Trophoblast cell (in vitro differentiated cells and primary cell): ENCODE measurements at regions not wholly inside any gene's neighbourhood (a gene's known extent, or its start where the extent isn't known, plus 50 kb on each side); places are given as distances from the start of the nearest gene placed in this dataset.

Source experiments
- DNase-seq, 2 donors: peaks; one replicate each; pipeline ENCODE4 v3.0.0-alpha.2; 2016
- H2AFZ ChIP-seq: 2 replicates; pipeline ENCODE4 v1.6.1; 2013; ENCODE audit warnings: low read length, moderate library complexity, mild to moderate bottlenecking; ENCODE audit not compliant: insufficient read depth, poor library complexity
- H2AK5ac ChIP-seq: 2 replicates; pipeline ENCODE4 v1.6.1; 2013; ENCODE audit warnings: mild to moderate bottlenecking, low read length
- H2BK120ac ChIP-seq: 2 replicates; pipeline ENCODE4 v1.6.1; 2013; ENCODE audit warnings: low read length, mild to moderate bottlenecking, moderate library complexity; ENCODE audit not compliant: insufficient read depth, poor library complexity
- H2BK12ac ChIP-seq: 2 replicates; pipeline ENCODE4 v1.6.1; 2013; ENCODE audit warnings: mild to moderate bottlenecking, low read length, moderate library complexity
- H2BK5ac ChIP-seq: 2 replicates; pipeline ENCODE4 v1.6.1; 2013; ENCODE audit warnings: low read length, low read depth, moderate library complexity, mild to moderate bottlenecking; ENCODE audit not compliant: poor library complexity
- H3K14ac ChIP-seq: 2 replicates; pipeline ENCODE4 v1.6.1; 2013; ENCODE audit warnings: mild to moderate bottlenecking, low read length
- H3K18ac ChIP-seq: 2 replicates; pipeline ENCODE4 v1.6.1; 2013; ENCODE audit warnings: mild to moderate bottlenecking, low read length
- H3K23ac ChIP-seq: 2 replicates; pipeline ENCODE4 v1.6.1; 2013; ENCODE audit warnings: low read length
- H3K27ac ChIP-seq: 2 replicates; pipeline ENCODE4 v1.5.1; 2013; ENCODE audit warnings: low read depth, mild to moderate bottlenecking, inconsistent platforms, low read length, moderate library complexity
- H3K27me3 ChIP-seq: 2 replicates; pipeline ENCODE4 v1.6.1; 2013; ENCODE audit warnings: inconsistent platforms, mild to moderate bottlenecking, low read length, moderate library complexity; ENCODE audit not compliant: insufficient read depth
- H3K36me3 ChIP-seq, 2 experiments: 1 replicate in 1 of 2; 2 replicates in 1 of 2; pipeline ENCODE4 v1.6.1; 2013; ENCODE audit warnings: low read length in 2 of 2, mild to moderate bottlenecking in 2 of 2, moderate library complexity in 1 of 2; ENCODE audit not compliant: insufficient read depth in 2 of 2, control insufficient read depth in 1 of 2
- H3K4ac ChIP-seq: 2 replicates; pipeline ENCODE4 v1.6.1; 2013; ENCODE audit warnings: low read depth, mild to moderate bottlenecking, low read length, moderate library complexity
- H3K4me1 ChIP-seq, 2 experiments: 1 replicate in 1 of 2; 2 replicates in 1 of 2; pipeline ENCODE4 v1.6.1; 2013; ENCODE audit warnings: low read length in 2 of 2, mild to moderate bottlenecking in 2 of 2, moderate library complexity in 1 of 2; ENCODE audit not compliant: insufficient read depth in 2 of 2, control insufficient read depth in 1 of 2
- H3K4me2 ChIP-seq: 2 replicates; pipeline ENCODE4 v1.6.1; 2013; ENCODE audit warnings: inconsistent platforms, mild to moderate bottlenecking, low read length, moderate library complexity
- H3K4me3 ChIP-seq: 2 replicates; pipeline ENCODE4 v1.5.1; 2013; ENCODE audit warnings: mild to moderate bottlenecking, low read depth, low read length, inconsistent platforms
- H3K79me1 ChIP-seq: one replicate; pipeline ENCODE4 v1.6.1; 2013; ENCODE audit warnings: low read length
- H3K79me2 ChIP-seq: 2 replicates; pipeline ENCODE4 v1.6.1; 2013; ENCODE audit warnings: low read length, mild to moderate bottlenecking; ENCODE audit not compliant: control insufficient read depth, insufficient read depth, poor library complexity
- H3K9ac ChIP-seq: 2 replicates; pipeline ENCODE4 v1.6.1; 2013; ENCODE audit warnings: mild to moderate bottlenecking, low read length
- H3K9me3 ChIP-seq: 2 replicates; pipeline ENCODE4 v1.6.1; 2013; ENCODE audit warnings: low read depth, mild to moderate bottlenecking, control low read depth, inconsistent platforms, low read length; ENCODE audit not compliant: insufficient read depth
- H4K12ac ChIP-seq: 2 replicates; pipeline ENCODE4 v1.6.1; 2013; ENCODE audit warnings: low read depth, mild to moderate bottlenecking, low read length, moderate library complexity
- H4K8ac ChIP-seq: 2 replicates; pipeline ENCODE4 v1.6.1; 2013; ENCODE audit warnings: low read depth, mild to moderate bottlenecking, low read length, moderate library complexity
- H4K91ac ChIP-seq: one replicate; pipeline ENCODE4 v1.6.1; 2013; ENCODE audit warnings: low read depth, mild to moderate bottlenecking, low read length, moderate library complexity
- WGBS: extraction: QIAGEN DNeasy Blood & Tissue Kit; methylation state at CpG from one replicate; pipeline ENCODE4 v1.1.7; 2013; ENCODE audit warnings: missing lambda C conversion rate; ENCODE audit not compliant: insufficient read length, insufficient coverage; ENCODE audit errors: extremely low coverage; 5-methylcytosine and 5-hydroxymethylcytosine counted together

DNA sequence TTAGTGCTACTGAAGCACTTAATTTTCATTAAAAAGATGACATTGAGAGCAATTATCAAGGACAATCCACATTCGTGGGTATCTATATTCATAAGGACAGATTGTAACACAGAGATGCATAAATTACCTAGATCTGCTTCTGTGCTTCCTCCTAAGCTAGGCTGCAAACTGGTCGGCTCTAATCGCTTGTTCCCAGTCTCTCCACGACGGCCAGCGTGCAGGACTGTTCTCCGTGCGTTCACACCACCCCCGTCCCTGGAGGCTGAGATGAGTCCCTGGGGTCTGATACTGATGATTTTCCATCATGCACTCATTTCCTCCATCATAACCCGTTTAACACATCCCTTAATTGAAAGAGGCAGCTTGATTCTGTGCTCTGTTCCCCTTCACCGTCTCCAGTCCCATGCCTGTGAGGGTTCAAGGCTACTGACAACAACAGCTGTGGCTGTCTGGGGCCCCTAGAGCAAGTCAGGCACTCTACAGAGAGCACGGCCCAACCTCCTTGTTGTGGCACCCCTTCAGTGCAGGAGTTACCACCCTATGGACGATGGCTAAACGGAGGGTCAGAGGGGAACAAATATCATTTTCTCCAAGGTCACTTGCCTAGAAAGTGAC, 469.6 kb downstream of the NPHP4 start:
- Histone ChIP-seq H2BK12ac (no peak overlapping the region), H3K79me1 (no peaks in the 10 kb centered on the region), H3K36me3 (no peaks in the 10 kb centered on the region), H3K27me3 (no peaks in the 10 kb centered on the region), H3K4me1 (peaks cover 0 to 5% of the 10 kb centered on the region in 2 experiments), H3K18ac (no peak overlapping the region), H3K4ac (no peak overlapping the region), H2AK5ac (no peak overlapping the region), H3K27ac (no peak overlapping the region), H3K23ac (no peak overlapping the region), H4K8ac (no peak overlapping the region), H3K4me3 (no peak overlapping the region), H3K79me2 (no peaks in the 10 kb centered on the region), H2AFZ (no peak overlapping the region), H3K9me3 (no peaks in the 10 kb centered on the region), H2BK5ac (no peak overlapping the region), H2BK120ac (no peak overlapping the region), H4K12ac (no peak overlapping the region), H3K4me2 (no peak overlapping the region), H4K91ac (no peak overlapping the region), H3K9ac (no peak overlapping the region), H3K14ac (no peak overlapping the region)
- no peak for DNase-seq
- WGBS: no CpG with 5 or more reads among the region's 14 CpGs

DNA sequence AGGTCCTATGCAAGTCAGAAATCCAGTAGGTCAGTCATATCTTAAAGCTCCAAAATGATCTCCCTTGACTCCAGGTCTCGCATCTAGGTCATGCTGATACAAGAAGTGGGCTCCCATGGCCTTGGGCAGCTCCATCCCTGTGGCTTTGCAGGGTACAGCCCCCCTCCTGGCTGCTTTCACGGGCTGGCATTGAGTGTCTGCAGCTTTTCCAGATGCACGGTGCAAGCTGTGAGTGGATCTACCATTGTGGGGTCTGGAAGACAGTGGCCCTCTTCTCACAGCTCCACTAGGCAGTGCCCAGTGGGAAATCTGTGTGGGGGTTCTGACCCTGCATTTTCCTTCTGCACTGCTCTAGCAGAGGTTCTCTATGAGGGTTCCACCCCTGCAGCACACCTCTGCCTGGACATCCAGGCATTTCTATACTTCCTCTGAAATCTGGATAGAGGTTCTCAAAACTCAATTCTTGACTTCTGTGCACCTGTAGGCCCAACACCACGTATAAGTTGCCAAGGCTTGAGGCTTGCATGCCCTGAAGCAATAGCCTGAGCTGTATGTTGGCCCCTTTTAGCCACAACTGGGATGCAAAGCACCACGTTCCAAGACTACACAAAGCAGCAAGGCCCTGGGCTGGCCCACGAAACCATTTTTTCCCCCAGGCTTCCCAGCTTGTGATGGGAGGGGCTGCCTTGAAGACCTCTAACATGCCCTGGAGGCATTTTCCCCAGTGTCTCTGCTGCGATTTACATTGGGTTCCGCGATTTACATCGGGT, 472.7 kb downstream of the NPHP4 start:
- DNase-seq: no peak
- no peaks in the 10 kb centered on the region for H3K79me2 ChIP-seq
- H3K9ac ChIP-seq: no peak overlapping the region
- H3K4ac ChIP-seq: no peak overlapping the region
- H3K36me3 ChIP-seq: no peaks in the 10 kb centered on the region
- no peaks in the 10 kb centered on the region for H3K27me3 ChIP-seq
- H4K8ac ChIP-seq: no peak overlapping the region
- no peaks in the 10 kb centered on the region for H3K79me1 ChIP-seq
- no peak overlapping the region for H3K27ac ChIP-seq
- no peak overlapping the region for H4K12ac ChIP-seq
- no peak overlapping the region for H4K91ac ChIP-seq
- H2BK120ac ChIP-seq: no peak overlapping the region
- H3K23ac ChIP-seq: no peak overlapping the region
- H2BK5ac ChIP-seq: no peak overlapping the region
- no peak overlapping the region for H2BK12ac ChIP-seq
- H3K4me1 ChIP-seq: no peaks in the 10 kb centered on the region
- H3K14ac ChIP-seq: no peak overlapping the region
- no peak overlapping the region for H3K18ac ChIP-seq
- no CpG with 5 or more reads among the region's 10 CpGs for WGBS
- no peak overlapping the region for H3K4me2 ChIP-seq
- no peak overlapping the region for H2AK5ac ChIP-seq
- peaks cover 2% of the 10 kb centered on the region for H3K9me3 ChIP-seq
- no peak overlapping the region for H3K4me3 ChIP-seq
- no peak overlapping the region for H2AFZ ChIP-seq

DNA sequence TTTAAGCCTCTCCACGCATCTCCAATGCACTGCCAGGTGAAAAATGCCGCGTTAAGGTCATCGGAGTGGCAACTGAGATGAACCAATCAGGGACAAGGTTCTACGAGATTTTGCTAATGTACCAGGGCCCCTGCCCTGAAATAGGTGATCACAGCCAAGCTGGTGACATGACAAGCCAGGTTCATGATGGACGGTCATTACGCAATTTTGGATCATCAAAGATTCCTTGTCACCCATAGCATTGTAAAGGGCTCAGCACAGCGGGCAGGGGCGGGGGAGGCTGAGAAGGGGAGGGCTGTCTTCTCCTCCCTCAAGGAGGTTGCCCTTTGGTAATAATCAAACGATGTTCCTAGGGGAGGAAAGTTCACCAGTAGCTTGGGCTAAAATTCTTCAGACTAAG, 475.5 kb downstream of the NPHP4 start:
- no peak overlapping the region for H3K18ac ChIP-seq
- no peaks in the 10 kb centered on the region for H3K79me1 ChIP-seq
- WGBS: no CpG with 5 or more reads among the region's 10 CpGs

DNA sequence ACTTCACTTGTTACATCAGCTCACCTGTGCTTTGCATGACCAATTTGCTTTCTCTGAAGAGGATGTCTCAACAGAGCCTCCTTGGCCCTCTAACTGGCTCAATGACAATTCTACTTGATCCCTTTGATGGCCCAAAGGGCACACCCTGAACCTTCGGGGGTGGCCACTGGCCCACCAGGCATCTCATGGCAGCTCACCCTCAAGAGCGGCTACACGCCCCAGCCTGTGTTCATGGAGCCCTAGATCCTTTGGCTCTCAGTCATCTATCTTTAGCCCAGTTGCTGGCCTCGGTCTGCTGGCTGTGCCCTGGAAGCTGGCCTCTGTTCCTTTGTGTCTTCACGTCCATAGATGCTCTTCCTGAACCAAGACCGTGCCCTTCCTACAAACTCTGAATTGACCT, 476.7 kb downstream of the NPHP4 start:
- Histone ChIP-seq H2AFZ (no peak overlapping the region), H3K4ac (no peak overlapping the region), H2BK5ac (no peak overlapping the region), H3K23ac (no peak overlapping the region), H3K9me3 (peaks cover 2% of the 10 kb centered on the region), H3K27me3 (no peaks in the 10 kb centered on the region), H2BK12ac (no peak overlapping the region), H3K4me3 (no peak overlapping the region), H3K79me1 (no peaks in the 10 kb centered on the region), H3K4me1 (no peaks in the 10 kb centered on the region), H3K9ac (no peak overlapping the region), H3K79me2 (no peaks in the 10 kb centered on the region), H3K27ac (no peak overlapping the region), H4K91ac (no peak overlapping the region), H2BK120ac (no peak overlapping the region), H2AK5ac (no peak overlapping the region), H3K4me2 (no peak overlapping the region), H4K12ac (no peak overlapping the region), H3K36me3 (no peaks in the 10 kb centered on the region), H3K18ac (no peak overlapping the region), H3K14ac (no peak overlapping the region), H4K8ac (no peak overlapping the region)
- WGBS: no CpG with 5 or more reads among the region's 6 CpGs
- no peak for DNase-seq

More for the DNA sequence above, 475.5 kb downstream of the NPHP4 start:
- Histone ChIP-seq H3K4me3 (peak overlapping the region; percentile 13), H2AK5ac (no peak overlapping the region), H3K4me1 (no peaks in the 10 kb centered on the region), H3K27ac (no peak overlapping the region), H3K4me2 (no peak overlapping the region), H3K14ac (no peak overlapping the region), H3K9me3 (peaks cover 2% of the 10 kb centered on the region), H3K4ac (no peak overlapping the region), H2BK5ac (no peak overlapping the region), H2BK12ac (no peak overlapping the region), H4K91ac (no peak overlapping the region), H4K8ac (no peak overlapping the region), H2BK120ac (no peak overlapping the region), H3K36me3 (no peaks in the 10 kb centered on the region), H2AFZ (no peak overlapping the region), H3K79me2 (no peaks in the 10 kb centered on the region), H4K12ac (no peak overlapping the region), H3K9ac (no peak overlapping the region), H3K27me3 (no peaks in the 10 kb centered on the region), H3K23ac (no peak overlapping the region)
- DNase-seq: no peak
